Epidermal melanocyte (primary cell): ENCODE measurements at regions not wholly inside any gene's neighbourhood (a gene's known extent, or its start where the extent isn't known, plus 50 kb on each side); places are given as distances from the start of the nearest gene placed in this dataset.
"Not testable (repeated sequence)": the region's sequence is repeated elsewhere in the genome, so short reads cannot be mapped to it uniquely, and the experiment has no call there.

ENCODE experiments used
- DNase-seq: peaks from one replicate; pipeline ENCODE4 v3.0.0; 2011; ENCODE audit warnings: low spot score; ENCODE audit not compliant: insufficient read length

DNA sequence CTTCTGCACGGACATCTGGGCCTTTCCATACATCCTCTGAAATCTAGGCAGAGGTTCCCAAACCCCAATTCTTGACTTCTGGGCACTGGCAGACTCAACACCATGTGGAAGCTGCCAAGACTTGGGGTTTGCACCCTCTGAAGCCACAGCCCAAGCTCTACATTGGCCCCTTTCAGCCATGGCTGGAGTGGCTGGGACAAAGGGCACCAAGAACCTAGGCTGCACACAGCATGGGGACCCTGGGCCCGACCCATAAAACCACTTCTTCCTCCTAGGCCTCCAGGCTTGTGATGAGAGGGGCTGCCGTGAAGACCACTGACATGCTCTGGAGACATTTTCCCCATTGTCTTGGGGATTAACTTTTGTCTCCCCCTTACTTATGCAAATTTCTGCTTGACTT is 158.0 kb downstream of the GNAI1 start:
- not testable (repeated sequence) for DNase-seq

GRCh38 chr7:80288175-80289122 is 153.8 kb downstream of the GNAI1 start:
- no peak for DNase-seq

- DNase-seq = no peak
These were observed 153.0 kb downstream of the GNAI1 start for GRCh38 chr7:80287400-80288174.

- DNase-seq = no peak
These were observed 152.0 kb downstream of the GNAI1 start for GRCh38 chr7:80286611-80287010.

- DNase-seq = no peak
These were observed 150.2 kb downstream of the GNAI1 start for GRCh38 chr7:80284855-80285254.

DNA sequence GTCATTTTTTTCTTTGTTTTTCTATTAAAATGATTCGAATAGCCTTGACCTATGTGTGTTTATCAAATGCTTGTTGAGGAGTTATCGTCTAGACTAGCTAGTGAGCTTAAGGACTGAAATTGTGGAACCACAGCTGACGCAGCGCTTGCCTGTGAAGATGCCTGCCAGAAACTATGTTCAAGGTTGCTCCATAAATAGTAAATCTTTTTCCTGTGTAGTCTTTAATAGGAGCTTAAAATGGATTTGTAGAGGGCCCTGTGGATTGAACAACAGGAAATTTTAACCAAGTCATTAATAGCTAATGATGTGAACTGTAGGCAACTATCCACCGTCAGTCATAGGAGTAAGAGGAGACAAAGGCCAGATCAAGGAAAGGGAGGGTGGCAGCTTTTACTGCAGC is 145.1 kb downstream of the GNAI1 start:
- no peak for DNase-seq

DNA sequence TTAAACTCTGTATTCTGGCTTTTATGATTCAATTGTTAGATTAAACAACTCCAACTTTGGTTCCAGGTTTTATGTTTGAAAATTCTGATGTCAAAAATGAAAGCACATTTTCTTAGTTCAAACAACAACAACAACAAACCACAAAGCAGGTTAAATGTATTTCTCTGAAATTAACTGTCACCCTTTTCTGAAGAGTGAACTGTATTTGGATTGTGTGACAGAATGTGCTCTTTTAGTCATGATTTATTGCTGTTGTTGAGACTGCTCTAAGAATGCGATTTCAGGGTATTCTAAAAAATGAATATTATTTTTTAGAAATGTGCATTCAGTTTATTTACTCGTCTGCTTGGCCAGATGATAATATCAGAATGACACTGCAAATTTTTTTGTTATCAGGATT is 144.1 kb downstream of the GNAI1 start:
- no peak for DNase-seq

DNA sequence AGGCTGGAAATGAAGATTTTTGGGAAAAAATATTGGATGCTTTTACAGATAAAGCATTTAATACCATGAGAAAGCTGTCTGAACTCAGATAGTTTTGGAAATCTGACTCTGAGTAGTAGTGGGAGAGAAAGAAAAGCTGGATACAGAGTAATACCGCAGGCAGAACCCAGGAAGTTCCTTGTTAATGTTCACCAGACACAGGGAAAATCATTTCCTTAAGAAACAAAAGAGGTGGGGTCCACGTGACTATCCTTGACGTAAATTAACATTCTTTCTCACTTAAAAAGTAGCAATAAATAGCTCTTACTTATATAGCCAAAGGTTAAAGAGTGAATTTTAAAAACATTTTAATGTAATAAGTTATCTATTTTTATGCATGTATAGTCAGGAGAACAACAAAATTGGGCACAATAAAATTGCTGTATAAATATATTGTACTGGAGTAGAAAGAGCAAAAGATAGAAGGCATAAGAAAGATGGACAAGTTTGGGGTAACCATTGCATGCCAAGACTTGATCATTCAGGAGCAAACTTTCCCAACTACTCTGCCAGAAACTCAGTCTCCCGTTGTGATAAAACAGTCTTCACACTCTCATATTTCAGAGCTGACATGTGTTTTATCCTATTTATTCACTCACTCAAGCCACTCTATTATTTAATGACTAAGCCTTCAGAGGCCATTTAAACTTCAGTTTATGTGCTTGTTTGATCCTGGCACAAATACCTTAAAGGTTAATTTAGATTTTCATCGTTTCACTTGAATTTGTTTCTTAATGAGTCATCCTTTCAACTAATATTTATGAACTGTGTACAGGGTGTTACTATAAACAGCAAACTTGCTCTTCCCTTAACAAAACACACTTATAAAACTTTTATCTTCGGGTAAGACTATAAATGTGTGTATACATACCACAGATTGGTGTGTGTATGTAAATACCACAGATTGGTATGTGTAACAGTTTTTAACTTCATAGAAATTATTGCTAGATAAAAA is 143.1 kb downstream of the GNAI1 start:
- no peak for DNase-seq
